ENCODE measurements at regions not wholly inside any gene's neighbourhood (a gene's known extent, or its start where the extent isn't known, plus 50 kb on each side); places are given as distances from the start of the nearest gene placed in this dataset.

DNA sequence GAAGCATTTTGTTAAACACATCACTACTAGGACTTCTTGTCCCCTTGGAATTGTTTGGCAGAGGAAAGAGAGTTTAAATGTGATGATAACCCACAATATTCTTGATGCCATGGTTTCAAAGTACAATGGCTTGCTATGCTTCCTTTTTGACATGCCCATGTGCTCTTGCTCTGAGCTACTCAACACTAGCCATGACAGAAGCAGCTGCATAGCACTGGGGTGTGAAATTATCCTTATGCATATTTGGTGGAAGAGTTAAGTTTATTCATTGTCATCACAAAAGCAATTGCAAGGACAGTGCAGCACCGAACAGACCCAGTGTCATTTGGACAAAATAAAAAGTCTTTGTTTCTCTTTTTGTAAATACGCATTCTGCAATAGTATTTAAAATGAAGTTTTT lies 209.9 kb upstream of the CDH20 start:
- no peaks in the 10 kb centered on the region for H4K20me1 ChIP-seq (ENCODE audit: insufficient read depth, low read length)
- no peak for DNase-seq (ENCODE audit: low spot score)
- H3K4me2 ChIP-seq (ENCODE audit: low read length) = no peak overlapping the region
- H3K9me2 ChIP-seq (ENCODE audit: insufficient read depth, low read length) = no peaks in the 10 kb centered on the region
- no peak overlapping the region for H3K4me3 ChIP-seq (ENCODE audit: low read depth, low read length, poor library complexity, severe bottlenecking)
- no peaks in the 10 kb centered on the region for H3K79me2 ChIP-seq (ENCODE audit: insufficient read depth, low read depth, low read length)
- H3K36me3 ChIP-seq (ENCODE audit: insufficient read depth, low read length) = no peaks in the 10 kb centered on the region
- intact Hi-C loops (cut with micrococcal nuclease; ENCODE audit: unreplicated experiment) = no loop called here
- POLR2A ChIA-PET = no interaction called here
- no peaks in the 10 kb centered on the region for H3K4me1 ChIP-seq (ENCODE audit: insufficient read depth, low read length, poor library complexity, severe bottlenecking)
- no peak for TF ChIP-seq EZH2phosphoT487 (IDR thresholded peaks at IDR 0.05; ENCODE audit: borderline replicate concordance, low read depth, low read length)
- TF ChIP-seq, protein P1, sequence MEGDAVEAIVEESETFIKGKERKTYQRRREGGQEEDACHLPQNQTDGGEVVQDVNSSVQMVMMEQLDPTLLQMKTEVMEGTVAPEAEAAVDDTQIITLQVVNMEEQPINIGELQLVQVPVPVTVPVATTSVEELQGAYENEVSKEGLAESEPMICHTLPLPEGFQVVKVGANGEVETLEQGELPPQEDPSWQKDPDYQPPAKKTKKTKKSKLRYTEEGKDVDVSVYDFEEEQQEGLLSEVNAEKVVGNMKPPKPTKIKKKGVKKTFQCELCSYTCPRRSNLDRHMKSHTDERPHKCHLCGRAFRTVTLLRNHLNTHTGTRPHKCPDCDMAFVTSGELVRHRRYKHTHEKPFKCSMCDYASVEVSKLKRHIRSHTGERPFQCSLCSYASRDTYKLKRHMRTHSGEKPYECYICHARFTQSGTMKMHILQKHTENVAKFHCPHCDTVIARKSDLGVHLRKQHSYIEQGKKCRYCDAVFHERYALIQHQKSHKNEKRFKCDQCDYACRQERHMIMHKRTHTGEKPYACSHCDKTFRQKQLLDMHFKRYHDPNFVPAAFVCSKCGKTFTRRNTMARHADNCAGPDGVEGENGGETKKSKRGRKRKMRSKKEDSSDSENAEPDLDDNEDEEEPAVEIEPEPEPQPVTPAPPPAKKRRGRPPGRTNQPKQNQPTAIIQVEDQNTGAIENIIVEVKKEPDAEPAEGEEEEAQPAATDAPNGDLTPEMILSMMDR (conservative IDR thresholded peaks at IDR 0.05; ENCODE audit: low read length) = no peak
- CTCF ChIA-PET (ENCODE audit: unreplicated experiment) = no interaction called here
- no TSS peak for BruUV-seq (replicated peaks)
- no peak overlapping the region for H2AFZ ChIP-seq (ENCODE audit: low read length)
- H3K9me3 ChIP-seq (ENCODE audit: low read length) = no peaks in the 10 kb centered on the region
- no peak overlapping the region for H3K27ac ChIP-seq (ENCODE audit: low read depth, low read length, poor library complexity, severe bottlenecking)

DNA sequence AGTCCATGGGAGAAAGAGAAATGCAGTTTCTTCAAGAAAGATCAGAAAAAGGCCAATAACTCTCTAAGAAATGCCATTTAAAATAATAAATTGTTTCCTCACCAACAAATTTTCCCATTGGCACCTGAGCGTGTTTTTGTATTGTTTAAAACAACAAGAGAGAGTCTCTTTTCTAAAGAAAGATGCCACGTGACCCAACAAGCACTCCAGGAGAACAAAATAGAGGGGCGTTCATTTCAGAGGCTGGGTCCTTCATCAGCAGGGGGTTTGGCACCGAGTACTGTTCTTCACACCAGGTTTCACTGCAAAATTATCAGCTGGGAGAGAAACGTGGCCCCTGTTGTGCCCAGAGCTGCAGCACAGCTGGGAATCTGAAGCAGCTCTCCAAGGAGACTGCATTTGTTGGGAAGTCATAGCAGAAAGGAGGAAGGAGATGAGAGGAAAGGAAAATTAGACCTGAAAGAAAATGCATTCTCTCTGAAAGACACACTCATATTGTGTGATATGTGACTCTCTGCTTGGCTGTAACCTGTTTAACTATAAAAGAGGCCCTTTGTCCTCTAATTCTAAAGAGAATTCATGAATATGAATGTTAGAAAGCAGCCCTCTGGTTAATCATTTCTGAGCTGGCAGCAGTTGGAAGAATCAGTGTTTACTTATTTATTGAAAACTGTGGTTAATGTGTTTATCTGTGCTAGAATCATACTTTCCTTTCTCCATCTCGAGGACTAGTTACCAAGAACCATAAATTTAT lies 205.3 kb upstream of the CDH20 start:
- no peak for DNase-seq (ENCODE audit: low spot score)
- Histone ChIP-seq H3K4me1 (ENCODE audit: insufficient read depth, low read length, poor library complexity, severe bottlenecking) (no peaks in the 10 kb centered on the region), H3K4me3 (ENCODE audit: low read depth, low read length, poor library complexity, severe bottlenecking) (no peak overlapping the region), H3K9me3 (ENCODE audit: low read length) (no peaks in the 10 kb centered on the region), H2AFZ (ENCODE audit: low read length) (no peak overlapping the region), H3K4me2 (ENCODE audit: low read length) (no peak overlapping the region), H3K36me3 (ENCODE audit: insufficient read depth, low read length) (no peaks in the 10 kb centered on the region), H3K9me2 (ENCODE audit: insufficient read depth, low read length) (no peaks in the 10 kb centered on the region), H3K27ac (ENCODE audit: low read depth, low read length, poor library complexity, severe bottlenecking) (no peak overlapping the region), H3K79me2 (ENCODE audit: insufficient read depth, low read depth, low read length) (no peaks in the 10 kb centered on the region), H4K20me1 (ENCODE audit: insufficient read depth, low read length) (no peaks in the 10 kb centered on the region)
- no TSS peak for BruUV-seq (replicated peaks)
- intact Hi-C loops (cut with micrococcal nuclease; ENCODE audit: unreplicated experiment) = no loop called here
- TF ChIP-seq EZH2phosphoT487 (IDR thresholded peaks at IDR 0.05; ENCODE audit: borderline replicate concordance, low read depth, low read length) = no peak
- TF ChIP-seq, protein P1 (conservative IDR thresholded peaks at IDR 0.05; ENCODE audit: low read length) = no peak
- ChIA-PET CTCF (ENCODE audit: unreplicated experiment) (no interaction called here), POLR2A (no interaction called here)

DNA sequence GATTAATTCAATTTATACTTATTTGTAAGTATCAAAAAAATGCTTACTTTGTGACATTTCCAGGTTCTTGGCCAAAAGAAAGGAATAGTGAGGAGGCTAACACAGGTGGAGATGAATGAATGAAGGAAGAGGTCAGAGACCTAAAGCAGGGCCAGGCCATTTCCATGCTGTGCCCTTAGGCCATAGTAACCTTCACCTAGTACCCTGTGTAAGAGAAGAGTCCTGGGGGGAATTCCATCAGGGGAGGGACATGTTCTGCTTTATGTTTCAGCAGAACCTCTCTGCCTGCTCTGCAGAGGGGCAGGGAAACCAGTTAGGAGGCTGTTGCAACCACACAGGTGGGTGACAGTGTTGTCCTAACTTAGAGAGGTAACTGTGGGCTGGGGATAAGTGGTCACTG lies 204.2 kb upstream of the CDH20 start:
- Histone ChIP-seq H3K79me2 (ENCODE audit: insufficient read depth, low read depth, low read length) (no peaks in the 10 kb centered on the region), H2AFZ (ENCODE audit: low read length) (no peak overlapping the region), H3K4me3 (ENCODE audit: low read depth, low read length, poor library complexity, severe bottlenecking) (no peak overlapping the region), H3K9me2 (ENCODE audit: insufficient read depth, low read length) (no peaks in the 10 kb centered on the region), H3K27ac (ENCODE audit: low read depth, low read length, poor library complexity, severe bottlenecking) (no peak overlapping the region), H3K4me2 (ENCODE audit: low read length) (no peak overlapping the region), H3K9me3 (ENCODE audit: low read length) (no peaks in the 10 kb centered on the region), H3K36me3 (ENCODE audit: insufficient read depth, low read length) (no peaks in the 10 kb centered on the region), H3K4me1 (ENCODE audit: insufficient read depth, low read length, poor library complexity, severe bottlenecking) (no peaks in the 10 kb centered on the region), H4K20me1 (ENCODE audit: insufficient read depth, low read length) (no peaks in the 10 kb centered on the region)
- POLR2A ChIA-PET = no interaction called here
- CTCF ChIA-PET (ENCODE audit: unreplicated experiment) = no interaction called here
- no peak for DNase-seq (ENCODE audit: low spot score)
- no peak for TF ChIP-seq EZH2phosphoT487 (IDR thresholded peaks at IDR 0.05; ENCODE audit: borderline replicate concordance, low read depth, low read length)
- TF ChIP-seq, protein P1 (conservative IDR thresholded peaks at IDR 0.05; ENCODE audit: low read length) = no peak
- no TSS peak for BruUV-seq (replicated peaks)
- intact Hi-C loops (cut with micrococcal nuclease; ENCODE audit: unreplicated experiment) = no loop called here

Measured in OCI-LY7 (cell line).